HEK293 (cell line): ENCODE measurements at regions not wholly inside any gene's neighbourhood (a gene's known extent, or its start where the extent isn't known, plus 50 kb on each side); places are given as distances from the start of the nearest gene placed in this dataset.

Experiments used
- CTCF ChIA-PET: fragments of 350-600 bp; formaldehyde crosslinking; extraction: SDS; loops from one replicate; lab custom pipeline; 2021; ENCODE audit warnings: antibody characterized with exemption; lab: Yijun Ruan, JAX
- POLR2A ChIA-PET: fragments of 300-600 bp; formaldehyde crosslinking; extraction: SDS; loops from one replicate; lab custom pipeline; 2020; ENCODE audit warnings: antibody characterized with exemption, inconsistent platforms; lab: Yijun Ruan, JAX
- H3K27ac ChIP-seq: fragments of 200-500 bp; sonication (Bioruptor generic); 2 replicates; pipeline ENCODE4 v1.5.1; 2014; ENCODE audit warnings: low read depth, low read length, control low read depth, inconsistent platforms; ENCODE audit errors: extremely low read depth
- H3K36me3 ChIP-seq, 2 experiments: fragments of 200-500 bp in 1 of 2; sonication (Bioruptor generic) in 1 of 2; 1 replicate in 1 of 2; 2 replicates in 1 of 2; pipeline ENCODE4 v1.5.1; 2014 to 2017; ENCODE audit warnings: inconsistent platforms in 2 of 2, low read length in 2 of 2; ENCODE audit not compliant: control insufficient read depth in 2 of 2, insufficient read depth in 1 of 2
- H3K4me1 ChIP-seq: fragments of 200-500 bp; sonication (Bioruptor generic); 2 replicates; pipeline ENCODE4 v1.5.1; 2014; ENCODE audit warnings: mild to moderate bottlenecking, low read length, inconsistent platforms; ENCODE audit not compliant: control insufficient read depth, insufficient read depth
- H3K4me3 ChIP-seq: 2 replicates; pipeline ENCODE4 v1.5.1; 2011; ENCODE audit warnings: low read depth, mild to moderate bottlenecking, control low read depth, low read length, moderate library complexity
- H3K9me3 ChIP-seq: fragments of 200-500 bp; sonication (Bioruptor generic); 2 replicates; pipeline ENCODE4 v1.5.1; 2014; ENCODE audit warnings: low read depth, low read length, inconsistent platforms; ENCODE audit not compliant: control insufficient read depth, insufficient read depth
- HOXA7 ChIP-seq: sonication (generic); formaldehyde crosslinking; IDR thresholded peaks from 2 replicates; pipeline ENCODE4 v1.8.1; 2022; ENCODE audit warnings: missing genetic modification reagents, borderline replicate concordance
- SCRT1 ChIP-seq: fragments of 450-650 bp; formaldehyde crosslinking; IDR thresholded peaks from 2 replicates; pipeline ENCODE4 v1.5.1; 2016; ENCODE audit warnings: missing biosample characterization, missing genetic modification characterization, borderline replicate concordance
- ZBTB17 ChIP-seq: fragments of 450-650 bp; formaldehyde crosslinking; IDR thresholded peaks from 2 replicates; pipeline ENCODE4 v1.5.1; 2016; ENCODE audit warnings: missing biosample characterization, missing genetic modification characterization
- ZNF10 ChIP-seq: fragments of 450-650 bp; formaldehyde crosslinking; IDR thresholded peaks from 2 replicates; pipeline ENCODE4 v1.5.1; 2017; ENCODE audit warnings: missing biosample characterization, missing genetic modification characterization
- ZNF211 ChIP-seq: fragments of 450-650 bp; formaldehyde crosslinking; IDR thresholded peaks from 2 replicates; pipeline ENCODE4 v1.5.1; 2016; ENCODE audit warnings: low read depth, missing biosample characterization, missing genetic modification characterization
- ZNF292 ChIP-seq: fragments of 450-650 bp; formaldehyde crosslinking; IDR thresholded peaks from 2 replicates; pipeline ENCODE4 v1.5.1; 2016; ENCODE audit warnings: low read depth, missing biosample characterization, missing genetic modification characterization, borderline replicate concordance
- ZNF311 ChIP-seq: fragments of 450-650 bp; formaldehyde crosslinking; IDR thresholded peaks from 2 replicates; pipeline ENCODE4 v1.5.1; 2017; ENCODE audit warnings: missing biosample characterization, missing genetic modification characterization, borderline replicate concordance
- ZNF433 ChIP-seq: fragments of 450-650 bp; formaldehyde crosslinking; IDR thresholded peaks from 2 replicates; pipeline ENCODE4 v1.5.1; 2016; ENCODE audit warnings: missing biosample characterization, missing genetic modification characterization, low read depth
- ZNF473 ChIP-seq: fragments of 450-650 bp; formaldehyde crosslinking; IDR thresholded peaks from 2 replicates; pipeline ENCODE4 v1.5.1; 2017; ENCODE audit warnings: missing biosample characterization, missing genetic modification characterization
- ZNF48 ChIP-seq: fragments of 450-650 bp; formaldehyde crosslinking; IDR thresholded peaks from 2 replicates; pipeline ENCODE4 v1.5.1; 2016; ENCODE audit warnings: missing biosample characterization, missing genetic modification characterization
- ZNF571 ChIP-seq: fragments of 450-650 bp; formaldehyde crosslinking; IDR thresholded peaks from 2 replicates; pipeline ENCODE4 v1.5.0; 2017; ENCODE audit warnings: missing biosample characterization, missing genetic modification characterization
- ZNF768 ChIP-seq: fragments of 450-650 bp; formaldehyde crosslinking; IDR thresholded peaks from 2 replicates; pipeline ENCODE4 v1.5.1; 2018; ENCODE audit warnings: missing biosample characterization, mild to moderate bottlenecking, missing genetic modification characterization
- ZNF843 ChIP-seq: fragments of 450-650 bp; formaldehyde crosslinking; IDR thresholded peaks from 2 replicates; pipeline ENCODE4 v1.5.1; 2016; ENCODE audit warnings: missing biosample characterization, missing genetic modification characterization
- ZSCAN23 ChIP-seq: fragments of 450-650 bp; formaldehyde crosslinking; IDR thresholded peaks from 2 replicates; pipeline ENCODE4 v1.5.1; 2016; ENCODE audit warnings: missing biosample characterization, missing genetic modification characterization
- TF ChIP-seq, protein P1 (sequence below): fragments of 450-650 bp; formaldehyde crosslinking; IDR thresholded peaks from 2 replicates; pipeline ENCODE4 v1.5.1; 2016; ENCODE audit warnings: missing biosample characterization, missing genetic modification characterization
- TF ChIP-seq, protein P2 (sequence below): fragments of 450-650 bp; formaldehyde crosslinking; IDR thresholded peaks from 2 replicates; pipeline ENCODE4 v1.5.1; 2017; ENCODE audit warnings: missing biosample characterization, mild to moderate bottlenecking, missing genetic modification characterization, moderate library complexity

DNA sequence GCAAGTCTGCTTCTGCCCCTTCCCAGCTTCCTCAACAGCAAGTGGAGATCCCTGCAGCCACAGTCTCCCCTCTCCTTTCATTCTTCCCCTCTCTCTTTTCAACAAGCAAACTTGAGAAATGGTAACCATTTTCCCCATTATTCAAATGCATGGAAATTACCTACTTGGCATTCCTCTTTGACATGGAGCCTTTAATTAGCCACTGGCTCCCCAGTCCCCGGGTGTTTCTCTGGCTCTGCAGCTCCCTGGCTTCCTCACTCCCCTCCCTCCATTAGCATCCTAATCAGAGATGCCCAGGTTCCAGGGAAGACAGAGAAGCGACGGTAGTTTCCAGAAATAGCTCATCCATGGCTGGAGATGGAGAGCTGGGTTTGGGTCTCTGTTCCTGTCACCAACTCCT lies 116.0 kb downstream of the CCT6B start (continued):
- TF ChIP-seq ZNF311 (tag by site-specific recombination) (no peak), ZNF211 (tag by site-specific recombination) (no peak), SCRT1 (tag by site-specific recombination) (no peak), HOXA7 (CRISPR knock-in tag) (no peak), ZNF571 (no peak), ZNF292 (tag by site-specific recombination) (no peak), ZNF10 (tag by site-specific recombination) (no peak)

DNA sequence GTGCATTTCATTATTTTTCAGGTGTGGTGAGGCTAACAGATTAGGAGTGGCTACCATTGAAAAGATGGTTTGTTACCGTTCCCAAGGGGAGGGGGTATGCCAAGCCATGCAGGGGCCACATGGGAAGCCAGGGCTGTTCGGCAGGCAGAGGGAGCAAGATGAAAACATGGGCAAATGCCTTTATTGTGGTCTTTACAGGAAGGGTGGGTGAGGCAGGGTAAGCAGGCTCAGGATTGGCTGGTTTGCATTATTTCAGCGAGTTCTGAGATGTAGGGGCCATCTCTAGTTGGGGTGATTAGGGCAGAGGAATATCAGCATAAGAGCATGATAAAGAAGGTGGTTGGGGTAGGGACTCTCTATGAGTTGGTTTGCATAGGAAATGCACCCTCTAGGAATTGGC lies 117.6 kb downstream of the CCT6B start:
- Histone ChIP-seq H3K9me3 (no peaks in the 10 kb centered on the region), H3K36me3 (no peaks in the 10 kb centered on the region), H3K4me1 (no peaks in the 10 kb centered on the region), H3K4me3 (no peak overlapping the region), H3K27ac (no peak overlapping the region)
- CTCF ChIA-PET = no interaction called here
- POLR2A ChIA-PET = no interaction called here
- TF ChIP-seq, protein P1, sequence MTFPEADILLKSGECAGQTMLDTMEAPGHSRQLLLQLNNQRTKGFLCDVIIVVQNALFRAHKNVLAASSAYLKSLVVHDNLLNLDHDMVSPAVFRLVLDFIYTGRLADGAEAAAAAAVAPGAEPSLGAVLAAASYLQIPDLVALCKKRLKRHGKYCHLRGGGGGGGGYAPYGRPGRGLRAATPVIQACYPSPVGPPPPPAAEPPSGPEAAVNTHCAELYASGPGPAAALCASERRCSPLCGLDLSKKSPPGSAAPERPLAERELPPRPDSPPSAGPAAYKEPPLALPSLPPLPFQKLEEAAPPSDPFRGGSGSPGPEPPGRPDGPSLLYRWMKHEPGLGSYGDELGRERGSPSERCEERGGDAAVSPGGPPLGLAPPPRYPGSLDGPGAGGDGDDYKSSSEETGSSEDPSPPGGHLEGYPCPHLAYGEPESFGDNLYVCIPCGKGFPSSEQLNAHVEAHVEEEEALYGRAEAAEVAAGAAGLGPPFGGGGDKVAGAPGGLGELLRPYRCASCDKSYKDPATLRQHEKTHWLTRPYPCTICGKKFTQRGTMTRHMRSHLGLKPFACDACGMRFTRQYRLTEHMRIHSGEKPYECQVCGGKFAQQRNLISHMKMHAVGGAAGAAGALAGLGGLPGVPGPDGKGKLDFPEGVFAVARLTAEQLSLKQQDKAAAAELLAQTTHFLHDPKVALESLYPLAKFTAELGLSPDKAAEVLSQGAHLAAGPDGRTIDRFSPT (tag by site-specific recombination) = no peak
- no peak for TF ChIP-seq ZNF843 (tag by site-specific recombination)
- TF ChIP-seq ZNF48 (tag by site-specific recombination) = no peak
- TF ChIP-seq, all 188 proteins: peak for 0

DNA sequence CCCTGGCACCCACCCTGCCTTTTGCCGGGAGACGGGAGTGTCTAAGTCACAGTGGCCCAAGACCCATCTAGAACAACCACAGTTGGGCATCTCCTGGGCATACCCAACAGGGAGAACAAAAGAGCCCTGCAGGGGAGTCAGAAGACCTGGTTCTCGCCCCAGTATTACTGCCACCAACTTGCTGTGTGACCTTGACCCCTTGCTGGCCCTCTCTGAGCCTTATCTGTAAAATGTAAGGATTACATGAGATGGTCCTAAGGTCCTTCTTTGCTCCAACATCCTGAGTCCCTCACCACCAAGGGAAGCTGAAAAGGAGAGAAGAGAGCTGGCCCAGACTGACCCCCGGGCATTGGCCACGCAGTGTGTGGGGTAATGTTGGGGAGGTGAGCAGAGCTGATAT lies 119.0 kb downstream of the CCT6B start:
- Histone ChIP-seq H3K9me3 (no peaks in the 10 kb centered on the region), H3K4me1 (no peaks in the 10 kb centered on the region), H3K27ac (no peak overlapping the region), H3K36me3 (no peaks in the 10 kb centered on the region), H3K4me3 (no peak overlapping the region)
- TF ChIP-seq ZBTB17 (tag by site-specific recombination) = no peak
- TF ChIP-seq ZNF473 (tag by site-specific recombination) = no peak
- TF ChIP-seq ZSCAN23 (tag by site-specific recombination) = no peak
- TF ChIP-seq ZNF768 = 0 out of 2 replicates have a peak, but pooled peaks have one; percentile 17
- CTCF ChIA-PET = interaction anchor here (0.6 kb wide), 1 partner anchor 302 kb away, joined by 3 read pairs; no protein-coding TSS in a partner anchor
- POLR2A ChIA-PET = no interaction called here

DNA sequence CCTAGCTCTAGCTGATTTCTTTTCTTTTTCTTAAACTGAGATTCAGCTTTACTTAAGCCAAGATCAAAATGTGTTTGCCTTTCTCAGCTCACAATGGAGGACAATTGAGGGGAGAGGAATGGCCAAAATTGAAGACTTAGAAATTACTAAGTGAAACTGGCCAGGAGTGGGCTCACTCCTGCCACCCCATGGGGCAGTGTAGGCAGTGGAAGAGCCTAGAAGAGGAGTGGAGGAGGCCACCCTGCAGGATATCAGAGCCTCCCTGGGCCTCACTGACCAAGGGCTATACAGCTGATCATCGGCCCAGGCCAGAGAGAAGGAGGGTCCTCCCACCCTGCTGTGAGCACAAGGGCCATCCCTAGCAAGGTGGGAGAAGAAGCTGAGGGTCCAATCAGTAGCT lies 119.8 kb downstream of the CCT6B start:
- H3K36me3 ChIP-seq = no peaks in the 10 kb centered on the region
- no peaks in the 10 kb centered on the region for H3K4me1 ChIP-seq
- TF ChIP-seq, protein P2, sequence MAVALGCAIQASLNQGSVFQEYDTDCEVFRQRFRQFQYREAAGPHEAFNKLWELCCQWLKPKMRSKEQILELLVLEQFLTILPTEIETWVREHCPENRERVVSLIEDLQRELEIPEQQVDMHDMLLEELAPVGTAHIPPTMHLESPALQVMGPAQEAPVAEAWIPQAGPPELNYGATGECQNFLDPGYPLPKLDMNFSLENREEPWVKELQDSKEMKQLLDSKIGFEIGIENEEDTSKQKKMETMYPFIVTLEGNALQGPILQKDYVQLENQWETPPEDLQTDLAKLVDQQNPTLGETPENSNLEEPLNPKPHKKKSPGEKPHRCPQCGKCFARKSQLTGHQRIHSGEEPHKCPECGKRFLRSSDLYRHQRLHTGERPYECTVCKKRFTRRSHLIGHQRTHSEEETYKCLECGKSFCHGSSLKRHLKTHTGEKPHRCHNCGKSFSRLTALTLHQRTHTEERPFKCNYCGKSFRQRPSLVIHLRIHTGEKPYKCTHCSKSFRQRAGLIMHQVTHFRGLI (tag by site-specific recombination) = no peak
- no peak for TF ChIP-seq ZNF433 (tag by site-specific recombination)
- H3K27ac ChIP-seq = no peak overlapping the region
- ChIA-PET CTCF (no interaction called here), POLR2A (no interaction called here)
- H3K4me3 ChIP-seq = no peak overlapping the region
- H3K9me3 ChIP-seq = no peaks in the 10 kb centered on the region
